HG03175 (cell line): ENCODE measurements at regions not wholly inside any gene's neighbourhood (a gene's known extent, or its start where the extent isn't known, plus 50 kb on each side); places are given as distances from the start of the nearest gene placed in this dataset.
"Not testable (repeated sequence)": the region's sequence is repeated elsewhere in the genome, so short reads cannot be mapped to it uniquely, and the experiment has no call there.

Experiments
- ATAC-seq: cut with Tn5 transposase; IDR thresholded peaks from one replicate; pipeline ENCODE4 v1.9.1; 2021; ENCODE audit warnings: mild to moderate bottlenecking, moderate library complexity; ENCODE audit not compliant: unreplicated experiment

DNA sequence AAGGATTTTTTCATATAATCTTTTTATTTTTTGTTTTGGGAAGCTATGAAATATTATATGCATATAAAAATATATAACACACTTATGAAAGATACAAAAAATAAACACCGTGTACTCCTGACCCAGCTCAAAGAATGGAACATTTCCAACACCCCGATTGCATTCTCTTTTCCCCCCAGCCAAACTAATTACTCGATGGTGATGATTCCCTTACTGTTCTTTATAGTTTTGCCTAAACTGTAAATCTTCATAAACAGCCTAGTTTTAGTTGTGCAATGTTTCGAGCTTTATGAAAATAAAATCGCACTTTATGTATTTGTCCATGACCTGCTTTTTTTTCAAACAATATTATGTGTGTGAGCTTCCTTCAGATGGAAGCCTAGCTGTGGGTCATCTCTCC, 352.0 kb upstream of the KAZN start:
- ATAC-seq, result no peak

DNA sequence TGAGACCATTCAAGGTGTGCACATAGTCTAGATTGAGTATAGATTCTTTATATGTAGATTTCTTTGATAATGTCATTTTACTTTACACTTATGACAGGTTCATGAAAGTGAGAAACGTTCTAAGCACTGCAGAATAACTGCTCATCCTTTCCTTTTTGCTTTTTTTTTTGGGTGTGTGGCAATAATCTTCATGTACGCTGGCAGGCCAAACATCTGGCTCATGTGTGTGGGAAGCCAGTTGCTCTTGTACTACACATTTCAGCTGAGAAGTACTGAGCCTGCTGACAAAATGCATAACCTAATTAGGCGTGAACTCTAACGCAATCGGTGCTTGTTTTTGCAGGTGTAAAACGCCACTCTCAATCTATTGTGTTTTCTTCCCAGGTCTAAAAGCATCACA, 350.8 kb upstream of the KAZN start:
- no peak for ATAC-seq

DNA sequence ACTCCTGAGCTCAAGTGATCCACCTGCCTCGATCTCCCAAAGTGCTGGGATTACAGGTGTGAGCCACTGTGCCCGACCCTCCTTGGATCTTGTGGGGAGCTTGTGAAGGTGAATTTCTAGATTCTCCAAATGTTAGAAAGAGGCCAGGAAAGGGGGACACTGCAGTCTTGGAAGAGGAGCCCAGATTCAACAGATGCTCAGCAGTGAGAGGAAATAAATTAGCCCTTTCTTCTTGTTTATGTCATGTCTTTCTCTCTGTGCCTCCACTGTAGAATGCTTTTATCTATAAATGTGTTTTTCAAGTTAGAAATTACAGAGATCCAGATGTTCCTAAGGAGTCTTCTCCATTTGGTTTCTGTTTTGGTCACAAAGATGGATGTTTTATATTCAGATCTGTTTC, 346.6 kb upstream of the KAZN start:
- no peak for ATAC-seq

DNA sequence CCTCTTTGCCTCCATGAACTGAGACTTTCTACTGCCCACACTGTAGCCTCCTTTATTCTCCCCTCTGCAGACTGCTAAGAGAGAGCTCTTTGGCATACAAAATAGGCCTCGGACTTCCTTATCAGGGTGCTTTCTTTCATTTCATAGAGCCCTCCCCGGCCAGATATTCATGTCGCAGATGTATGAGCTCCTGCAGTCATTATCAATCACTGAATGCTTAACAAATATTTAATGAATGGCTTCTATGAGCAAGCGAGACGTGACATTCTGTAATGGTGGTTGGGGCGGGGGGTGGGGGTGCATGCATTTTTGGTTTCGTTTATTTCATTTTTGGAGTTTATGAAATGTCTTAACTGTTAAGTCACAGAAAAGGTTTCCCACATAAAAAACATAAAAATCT, 344.8 kb upstream of the KAZN start:
- ATAC-seq, result no peak

DNA sequence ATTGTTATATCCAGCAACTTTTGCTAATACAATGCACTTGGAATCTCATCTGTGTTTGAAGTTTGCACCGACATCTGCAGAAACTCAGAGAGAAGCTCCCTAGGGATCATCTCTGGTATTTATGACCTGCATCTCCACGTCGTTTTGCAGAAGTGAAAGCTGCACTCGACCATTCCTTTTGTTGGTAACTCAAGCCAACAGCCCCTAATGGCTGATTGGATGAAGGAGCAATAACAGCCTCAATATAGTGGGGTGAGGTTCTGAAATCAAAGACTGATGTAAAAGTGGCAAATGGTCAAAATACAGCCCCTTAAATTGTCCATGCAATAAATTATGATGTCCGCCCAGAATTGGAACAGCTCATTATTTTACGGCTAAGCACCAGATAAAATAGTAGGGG, 344.2 kb upstream of the KAZN start:
- no peak for ATAC-seq

DNA sequence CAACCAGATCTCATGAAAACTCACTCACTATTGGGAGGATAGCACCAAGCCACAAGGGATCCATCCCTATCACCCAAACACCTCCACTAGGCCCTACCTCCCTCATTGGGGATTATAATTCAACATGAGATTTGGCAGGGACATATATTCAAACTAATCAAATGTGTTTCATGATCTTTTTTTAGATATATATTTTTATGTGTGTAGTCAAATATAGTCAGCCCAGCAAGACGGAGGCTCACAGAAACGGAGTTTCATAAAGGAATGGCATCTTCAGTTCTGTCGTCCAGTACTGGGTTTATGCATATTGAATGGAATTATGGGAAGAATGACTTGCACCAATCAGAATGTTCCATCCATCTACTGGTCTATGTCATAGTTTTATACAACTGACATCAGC, 343.3 kb upstream of the KAZN start:
- no peak for ATAC-seq

DNA sequence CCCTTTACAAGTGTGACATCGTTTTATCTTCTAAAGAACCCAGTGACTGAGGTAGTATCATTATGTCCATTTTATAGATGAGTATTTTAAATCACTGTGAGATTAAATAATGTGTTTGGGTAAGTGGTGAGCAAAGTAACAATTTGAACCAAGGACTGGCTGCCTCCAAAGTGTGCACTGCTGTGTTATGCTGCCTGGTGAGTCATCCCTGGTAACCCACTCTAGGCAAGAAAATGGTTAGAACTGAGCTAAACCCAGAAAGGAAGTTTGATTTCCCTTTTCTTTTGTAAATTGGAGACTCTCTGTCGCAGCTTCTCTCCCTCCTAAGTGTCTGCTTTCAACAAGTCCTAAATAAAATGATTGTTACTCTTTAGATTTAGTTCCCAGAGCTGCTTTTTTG, 342.8 kb upstream of the KAZN start:
- ATAC-seq, result no peak

DNA sequence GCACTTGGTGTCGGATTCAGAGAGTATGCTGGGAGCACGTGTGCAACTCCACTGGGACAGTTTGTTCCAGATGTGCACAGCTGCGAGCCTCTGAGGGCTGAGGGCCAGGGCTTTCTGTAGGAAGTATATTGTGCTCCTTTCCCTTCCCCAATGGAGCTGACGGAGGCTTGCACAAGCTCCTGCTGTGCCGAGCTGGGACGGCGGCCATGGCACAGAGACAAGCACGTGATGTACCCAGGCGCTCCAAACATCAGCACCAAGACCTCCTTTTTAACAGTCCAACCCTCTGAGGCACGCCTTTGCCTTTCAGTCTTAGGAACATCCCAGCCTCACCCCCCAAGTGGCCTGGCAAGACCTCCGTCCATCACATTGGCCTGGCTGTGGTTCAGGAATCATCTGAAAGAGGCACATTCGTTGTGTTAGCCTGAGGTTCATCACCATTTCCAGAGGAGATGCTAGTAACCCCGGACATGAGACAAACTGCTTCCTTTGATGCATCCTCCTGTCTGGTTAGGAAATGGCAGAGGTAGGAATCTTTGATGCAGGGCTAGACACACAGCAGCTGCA, 339.2 kb upstream of the KAZN start:
- no peak for ATAC-seq

DNA sequence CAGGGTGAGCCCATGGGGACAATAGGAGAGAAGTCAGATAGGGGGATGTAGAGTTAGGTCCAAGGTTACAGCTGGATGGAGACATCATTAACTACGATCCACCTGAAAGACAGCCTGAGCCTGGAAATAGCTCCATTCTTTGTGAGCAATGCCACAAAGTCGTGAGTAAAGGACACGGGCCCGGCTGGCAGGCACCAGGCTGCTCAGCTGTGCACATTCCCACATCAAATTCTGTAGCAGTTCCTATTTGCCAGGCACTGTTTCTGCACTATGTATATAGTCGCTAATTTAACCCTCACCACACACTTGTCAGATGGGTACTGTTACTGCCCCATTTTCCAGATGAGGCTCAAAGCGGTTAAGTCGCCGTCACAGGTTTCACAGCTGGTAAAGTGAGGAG, 338.0 kb upstream of the KAZN start:
- no peak for ATAC-seq

DNA sequence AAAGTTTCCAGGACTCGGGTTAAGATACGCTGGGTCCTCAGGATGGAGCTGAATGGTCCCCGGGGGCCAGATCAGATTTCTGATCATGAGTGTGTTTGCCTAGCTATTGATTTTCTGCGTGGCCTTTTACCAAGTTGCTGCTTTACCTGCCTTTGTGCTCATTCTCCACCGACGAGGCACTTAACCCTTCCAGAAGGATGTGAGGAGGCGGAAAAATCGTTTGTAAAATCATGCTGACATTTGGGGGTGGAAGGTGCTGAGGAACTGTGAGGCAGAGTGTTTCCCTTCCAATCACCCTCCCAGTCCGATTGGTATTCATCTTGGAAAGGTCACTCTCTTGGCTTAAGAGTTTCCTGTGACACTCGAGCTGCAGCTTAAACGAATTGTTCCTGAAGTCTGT, 337.1 kb upstream of the KAZN start:
- ATAC-seq, result no peak

DNA sequence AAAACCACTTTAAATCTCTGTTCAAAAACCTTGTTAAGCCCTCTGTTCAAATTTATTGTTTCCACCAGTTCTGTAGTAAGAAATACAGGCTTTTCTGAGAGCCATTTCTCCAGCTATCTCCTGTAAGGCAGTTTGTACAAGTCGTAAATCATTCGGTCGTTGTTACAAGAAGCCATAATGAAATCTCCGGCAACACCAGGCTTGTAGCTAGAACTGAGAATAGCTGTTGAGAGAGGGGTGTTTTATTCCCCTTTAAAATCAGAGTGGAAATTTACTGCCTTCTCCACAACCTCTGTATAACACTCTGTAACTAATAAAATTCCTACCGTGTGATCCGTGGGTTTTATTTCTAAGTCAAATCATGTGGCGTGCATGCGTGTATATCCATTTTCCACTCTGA, 335.8 kb upstream of the KAZN start:
- no peak for ATAC-seq

DNA sequence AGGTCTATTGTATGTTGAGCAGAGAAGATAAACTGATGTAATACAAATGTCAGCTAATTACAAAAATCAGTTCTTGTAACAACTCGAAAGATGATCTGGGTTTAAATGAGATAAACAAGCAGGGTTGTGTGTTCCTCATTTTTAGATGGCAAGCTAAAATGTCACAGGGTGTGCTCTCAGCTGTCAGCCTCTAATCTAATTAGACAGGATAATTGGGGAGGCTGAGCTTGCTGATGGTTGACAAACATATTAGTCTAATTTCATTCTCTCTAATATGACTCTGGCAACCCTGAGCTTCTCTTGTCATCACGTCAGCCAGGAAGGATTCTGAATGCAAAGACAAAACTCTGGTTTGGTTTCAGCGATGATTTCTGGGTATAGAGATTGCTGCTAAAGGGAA, 335.3 kb upstream of the KAZN start:
- ATAC-seq, result no peak

DNA sequence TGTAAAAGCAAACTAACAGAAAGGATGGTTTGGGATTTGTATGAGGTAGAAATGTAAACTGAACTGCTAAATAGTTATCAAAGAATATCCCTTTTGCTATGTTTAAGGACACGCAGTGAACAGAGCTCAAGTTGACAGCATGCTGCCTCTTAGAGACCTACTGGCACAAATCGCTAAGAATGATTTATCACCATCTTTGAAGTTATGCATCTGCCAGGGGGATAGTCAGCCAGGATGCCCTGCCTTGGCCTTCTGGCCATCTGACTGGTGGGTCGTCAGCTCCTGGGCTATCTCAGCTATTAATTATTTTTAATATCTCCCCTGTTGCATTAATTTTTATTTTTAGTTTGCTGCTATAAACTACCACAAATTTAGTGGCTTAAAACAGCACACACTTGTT, 334.8 kb upstream of the KAZN start:
- ATAC-seq, result no peak

DNA sequence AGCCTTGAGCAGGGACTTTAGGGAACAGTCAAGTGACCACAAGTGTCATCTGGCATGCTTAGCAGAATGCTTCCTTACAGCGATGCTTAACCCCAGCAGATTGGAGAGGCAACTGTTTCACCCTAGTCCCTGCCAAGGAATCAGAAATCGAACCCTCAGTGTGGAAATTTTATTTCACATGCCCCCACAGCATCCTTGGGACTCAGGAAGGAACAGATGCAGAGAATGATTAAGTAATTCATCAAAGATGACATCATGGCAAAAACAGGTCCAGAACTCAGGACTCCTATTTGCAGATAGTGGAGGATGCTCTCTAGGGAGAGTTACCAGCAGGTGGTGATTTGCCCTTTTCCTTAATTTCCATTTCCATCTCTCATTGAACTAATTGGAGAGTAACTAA, 333.0 kb upstream of the KAZN start:
- no peak for ATAC-seq

DNA sequence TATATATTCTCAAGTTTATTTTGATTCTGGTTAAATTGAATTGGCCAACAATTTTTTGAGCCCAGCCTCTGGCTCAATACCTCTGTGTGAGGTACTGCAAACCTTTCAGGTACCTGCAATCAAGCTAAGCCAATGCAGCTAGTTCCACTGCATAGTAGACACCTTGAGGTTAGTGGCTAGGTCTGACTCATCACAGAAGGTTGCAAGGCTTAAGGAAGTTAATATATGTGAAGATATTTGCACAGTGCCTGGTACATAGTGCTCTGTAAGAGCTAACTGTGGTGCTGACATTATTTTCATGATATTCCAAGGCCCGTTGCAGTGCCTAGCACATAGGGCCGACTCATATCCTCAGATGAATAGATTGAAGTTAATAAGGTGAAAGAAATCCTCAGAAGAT, 330.5 kb upstream of the KAZN start:
- no peak for ATAC-seq

DNA sequence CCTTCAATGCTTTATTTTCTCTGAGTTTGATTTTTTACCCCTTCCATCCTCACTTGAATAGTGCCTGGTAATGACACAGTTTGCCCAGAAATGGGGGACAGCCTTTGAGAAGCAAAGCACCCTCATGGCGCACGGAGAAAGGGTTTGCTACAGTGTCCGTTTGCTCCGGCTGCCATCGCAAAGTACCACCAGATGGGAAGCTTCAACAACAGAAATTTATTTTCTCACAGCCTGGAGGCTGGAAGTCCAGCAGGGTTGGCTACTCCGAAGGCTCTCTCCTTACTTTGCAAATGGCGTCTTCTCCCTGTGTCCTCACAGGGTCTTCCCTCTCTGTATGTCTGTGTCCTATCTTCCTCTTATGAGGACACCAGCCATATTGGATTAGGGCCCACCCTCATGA, 327.7 kb upstream of the KAZN start:
- ATAC-seq, result no peak

DNA sequence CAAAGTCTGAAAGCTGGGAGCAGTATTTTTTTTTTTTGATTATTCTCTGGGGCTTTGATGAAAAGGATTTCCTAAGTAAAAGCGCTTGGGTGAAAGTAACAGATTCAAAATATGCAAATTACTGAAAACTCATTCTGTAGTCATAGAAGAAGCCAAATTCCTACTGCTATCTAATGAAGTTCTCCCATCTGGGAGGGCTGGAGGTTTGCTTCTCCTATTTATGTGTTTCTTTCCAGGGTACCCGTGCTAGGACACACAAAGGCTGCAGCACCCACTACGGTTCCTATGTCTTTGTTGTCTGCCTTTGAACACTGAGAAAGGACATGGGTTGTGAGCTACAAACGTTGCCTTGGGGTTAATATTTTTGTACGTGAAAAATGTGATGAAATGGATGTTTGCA, 324.7 kb upstream of the KAZN start:
- ATAC-seq, result no peak

DNA sequence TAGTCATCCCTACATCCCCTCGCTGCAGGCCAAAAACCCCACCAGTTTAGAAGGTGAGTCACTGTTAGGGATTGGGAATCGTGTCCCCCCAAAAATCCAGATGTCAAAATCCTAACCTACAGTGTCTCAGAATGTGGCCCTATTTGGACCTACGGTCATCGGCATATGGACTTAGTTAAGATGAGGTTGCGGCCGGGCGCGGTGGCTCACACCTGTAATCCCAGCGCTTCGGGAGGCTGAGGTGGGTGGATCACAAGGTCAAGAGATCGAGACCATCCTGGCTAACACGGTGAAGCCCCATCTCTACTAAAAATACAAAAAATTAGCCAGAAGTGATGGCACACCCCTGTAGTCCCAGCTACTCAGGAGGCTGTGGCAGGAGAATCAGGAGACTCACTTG, 318.6 kb upstream of the KAZN start:
- ATAC-seq, result not testable (repeated sequence)

DNA sequence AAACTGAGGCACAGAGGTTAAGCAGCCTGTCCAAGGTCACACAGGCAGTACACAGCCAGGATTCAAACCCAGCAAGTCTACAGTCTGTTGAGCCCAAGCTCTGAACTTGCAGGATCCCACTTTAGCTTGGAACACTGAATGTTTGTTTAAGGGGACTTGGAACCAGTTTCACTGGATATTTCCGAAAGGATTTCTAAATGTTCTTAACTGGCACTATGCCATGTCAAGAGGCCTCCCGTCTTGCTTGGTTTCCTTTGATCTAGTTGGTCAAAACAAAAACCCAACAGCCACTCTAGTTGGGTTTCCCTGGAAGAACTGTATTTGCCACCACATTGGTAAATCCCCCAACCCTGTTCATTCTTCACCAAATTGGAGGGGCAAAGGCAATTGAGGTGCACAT, 317.6 kb upstream of the KAZN start:
- ATAC-seq, result no peak

DNA sequence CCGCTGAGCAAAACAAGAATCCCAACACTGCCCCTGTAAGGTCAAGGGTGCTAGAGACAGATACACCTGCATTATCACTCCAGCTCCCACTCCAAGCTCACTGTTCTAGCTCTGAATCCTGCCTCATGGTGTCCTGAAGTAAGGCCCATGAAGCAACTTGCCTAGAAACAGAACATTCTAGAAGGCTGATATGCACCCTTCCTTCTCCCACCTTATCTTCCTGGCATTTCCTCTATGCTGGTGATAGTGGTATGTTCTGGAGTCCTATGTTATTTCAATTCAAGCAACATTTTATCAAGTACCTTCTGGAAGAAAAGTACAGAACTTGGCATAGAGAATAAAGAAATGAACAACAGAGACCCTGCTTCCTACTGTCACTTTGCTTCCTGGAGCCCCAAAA, 317.1 kb upstream of the KAZN start:
- no peak for ATAC-seq

DNA sequence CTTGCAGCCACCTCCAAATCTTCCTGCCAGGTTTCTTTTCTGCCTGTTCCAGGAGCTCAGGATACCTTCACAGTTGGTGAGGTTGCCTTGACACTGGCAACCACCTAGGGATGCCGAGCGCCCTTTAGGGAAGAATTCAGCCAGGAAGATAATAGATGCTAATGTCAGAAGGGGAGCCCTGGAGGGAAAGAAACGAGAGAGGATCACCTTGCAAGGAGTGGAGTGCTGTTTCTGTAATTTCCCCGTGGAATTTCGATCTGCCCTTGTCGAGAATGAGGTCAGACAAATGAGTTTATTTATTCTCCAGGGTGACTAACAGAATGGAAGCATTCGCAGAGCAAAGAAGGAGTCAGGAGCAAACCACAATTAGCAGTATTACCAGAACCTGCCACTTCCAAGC, 315.8 kb upstream of the KAZN start:
- no peak for ATAC-seq

DNA sequence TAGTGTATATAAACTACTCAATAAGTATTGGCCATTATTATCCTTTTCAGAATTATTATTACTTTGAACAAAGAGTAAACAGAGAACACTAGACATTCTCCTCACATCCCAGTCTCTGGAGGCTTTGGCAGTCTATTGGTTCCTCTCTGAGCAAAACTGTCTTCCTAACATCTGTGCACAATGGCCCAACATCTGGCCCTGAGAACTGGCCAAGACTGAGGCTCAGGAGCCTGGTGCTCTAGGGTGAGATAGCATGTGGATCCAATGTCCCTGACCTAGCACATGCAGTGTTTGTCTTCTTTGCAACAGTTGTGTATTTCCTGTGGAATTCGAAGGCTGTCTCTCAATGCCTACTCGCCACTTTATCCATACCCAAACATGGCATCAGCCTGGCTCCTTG, 313.2 kb upstream of the KAZN start:
- no peak for ATAC-seq

DNA sequence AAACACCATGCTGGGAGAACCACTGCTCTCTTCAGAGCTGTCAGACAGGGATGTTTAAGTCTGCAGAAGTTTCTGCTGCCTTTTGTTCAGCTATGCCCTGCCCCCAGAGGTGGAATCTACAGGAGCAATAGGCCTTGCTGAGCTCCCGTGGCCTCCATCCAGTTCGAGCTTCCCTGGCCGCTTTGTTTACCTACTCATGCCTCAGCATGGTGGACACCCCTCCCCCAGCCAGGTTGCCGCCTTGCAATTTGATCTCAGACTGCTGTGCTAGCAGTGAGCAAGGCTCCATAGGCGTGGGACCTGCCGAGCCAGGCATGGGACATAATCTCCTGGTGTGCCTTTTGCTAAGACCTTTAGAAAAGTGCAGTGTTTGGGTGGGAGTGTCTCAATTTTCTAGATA, 307.3 kb upstream of the KAZN start:
- ATAC-seq, result not testable (repeated sequence)

DNA sequence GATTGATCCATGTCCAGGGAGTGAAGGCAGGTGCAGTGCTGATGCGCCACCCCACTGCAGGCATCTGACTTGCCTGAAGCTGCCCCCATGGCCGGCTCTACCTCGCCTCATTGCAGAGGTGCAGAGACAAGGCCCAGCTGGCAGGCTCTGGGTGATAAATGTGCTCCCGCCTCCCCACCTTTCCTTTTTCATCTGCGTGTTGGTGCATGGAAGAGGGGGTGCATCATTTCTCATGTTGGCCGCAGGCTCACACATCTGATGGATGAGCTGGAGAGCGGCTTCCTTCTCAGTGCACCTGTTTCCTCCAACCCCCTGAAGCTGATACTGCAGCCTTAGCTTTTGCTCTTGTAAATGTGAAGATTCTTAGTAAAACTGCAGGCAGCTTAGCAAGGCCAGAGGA, 306.0 kb upstream of the KAZN start:
- ATAC-seq, result no peak
